Stimulated activated naive CD4-positive, alpha-beta T cell treated with Interleukin-2 at 50 U/mL for 16 hours (primary cell): ENCODE measurements at regions not wholly inside any gene's neighbourhood (a gene's known extent, or its start where the extent isn't known, plus 50 kb on each side); places are given as distances from the start of the nearest gene placed in this dataset.

Experiments used
- DNase-seq: peaks from one replicate; lab custom pipeline; 2025; lab: John Stamatoyannopoulos, UW

DNA sequence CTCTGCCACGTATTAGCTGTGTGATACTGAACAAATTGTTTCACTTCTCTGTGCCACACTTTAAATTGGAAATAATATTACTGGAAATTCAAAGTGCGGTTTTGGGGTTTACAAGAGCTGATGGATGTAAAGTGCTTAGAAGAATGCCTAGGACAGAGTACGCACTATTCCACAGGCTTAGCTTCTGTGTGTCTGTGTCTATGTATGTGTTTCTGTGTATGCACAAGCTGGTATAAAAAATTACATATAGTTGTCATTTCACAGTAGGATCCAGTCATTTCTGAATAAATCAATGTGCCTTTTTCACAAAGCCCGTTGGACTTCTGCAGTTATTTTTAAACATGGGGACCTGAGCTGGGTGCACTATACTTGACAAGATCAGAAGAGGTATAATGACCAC, 370.4 kb downstream of the TUSC7 start:
- no peak for DNase-seq

DNA sequence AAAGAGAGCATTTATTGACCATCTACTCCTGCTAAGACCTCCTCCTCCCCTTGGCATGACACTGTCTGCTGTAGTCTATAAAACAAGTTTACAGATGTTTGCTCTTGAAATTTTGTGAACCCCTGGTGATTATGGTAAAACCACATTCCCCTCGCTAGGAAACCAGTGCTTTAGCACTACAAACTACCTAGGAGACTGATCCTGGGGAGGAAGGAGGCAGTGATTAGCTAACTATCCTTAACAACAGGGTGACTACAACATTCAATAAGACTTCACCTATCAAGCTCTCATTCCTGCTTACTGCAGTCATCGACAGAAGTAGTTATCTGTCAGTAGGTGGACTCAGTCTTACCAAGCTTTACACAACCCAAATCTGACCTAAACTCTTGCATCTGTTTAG, 371.3 kb downstream of the TUSC7 start:
- no peak for DNase-seq

DNA sequence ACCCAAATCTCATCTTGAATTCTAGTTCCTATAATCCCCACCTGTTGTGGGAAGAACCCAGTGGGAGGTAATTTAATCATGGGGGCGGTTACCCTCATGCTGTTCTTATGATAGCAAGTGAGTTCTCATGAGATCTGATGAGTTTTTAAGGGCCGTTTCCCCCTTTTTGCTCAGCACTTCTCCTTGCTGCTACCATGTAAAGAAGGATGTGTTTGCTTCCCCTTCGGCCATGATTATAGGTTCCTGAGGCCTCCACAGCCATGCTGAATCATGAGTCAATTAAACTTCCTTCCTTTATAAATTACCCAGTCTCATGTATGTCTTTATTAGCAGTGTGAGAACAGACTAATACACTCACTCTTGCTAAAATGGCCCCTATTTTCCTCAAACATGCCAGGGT, 374.7 kb downstream of the TUSC7 start:
- no peak for DNase-seq

DNA sequence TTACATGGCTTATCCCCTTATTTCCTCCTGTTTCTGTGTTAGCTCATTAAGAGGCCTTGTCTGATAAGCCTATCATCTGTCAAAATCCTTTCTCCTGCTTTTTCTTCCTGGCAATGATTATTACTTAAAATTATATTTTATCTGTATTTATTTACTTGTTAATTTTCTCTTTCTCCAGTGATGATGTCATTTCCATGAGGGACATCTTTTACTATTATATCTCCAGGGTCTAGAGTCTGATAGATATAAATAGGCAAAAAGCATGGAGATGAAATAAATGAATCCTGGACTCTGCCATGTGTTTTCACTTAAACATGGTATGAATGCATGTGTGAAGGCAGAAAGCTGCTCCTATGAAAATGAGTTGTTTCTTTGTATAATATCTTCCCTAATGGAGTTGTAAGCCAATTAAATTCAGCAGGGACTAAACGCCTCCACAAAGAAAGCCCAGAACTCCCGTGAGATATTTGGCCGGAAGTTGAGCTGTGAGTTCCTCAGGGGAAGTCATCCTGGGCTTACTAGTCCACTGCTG, 375.2 kb downstream of the TUSC7 start:
- DNase-seq, result no peak

DNA sequence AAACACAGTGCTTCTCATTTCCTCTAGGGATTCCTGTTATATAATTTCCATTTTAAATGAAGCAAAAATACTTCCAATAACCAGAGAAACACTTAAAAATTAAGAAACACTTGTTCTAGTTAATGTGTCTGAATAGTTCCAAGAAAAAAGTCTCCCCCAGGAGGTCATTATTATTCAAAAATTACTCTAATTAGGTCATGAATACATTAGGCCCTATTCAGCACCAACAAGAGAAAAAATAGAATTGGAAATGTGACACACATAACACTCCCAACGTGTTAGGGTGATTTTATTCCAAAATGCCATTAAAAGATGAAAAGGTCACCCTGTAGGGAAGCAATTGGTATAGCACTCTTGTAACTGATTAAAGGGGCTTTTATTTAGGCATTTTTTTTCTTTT, 382.1 kb downstream of the TUSC7 start:
- DNase-seq, result no peak

DNA sequence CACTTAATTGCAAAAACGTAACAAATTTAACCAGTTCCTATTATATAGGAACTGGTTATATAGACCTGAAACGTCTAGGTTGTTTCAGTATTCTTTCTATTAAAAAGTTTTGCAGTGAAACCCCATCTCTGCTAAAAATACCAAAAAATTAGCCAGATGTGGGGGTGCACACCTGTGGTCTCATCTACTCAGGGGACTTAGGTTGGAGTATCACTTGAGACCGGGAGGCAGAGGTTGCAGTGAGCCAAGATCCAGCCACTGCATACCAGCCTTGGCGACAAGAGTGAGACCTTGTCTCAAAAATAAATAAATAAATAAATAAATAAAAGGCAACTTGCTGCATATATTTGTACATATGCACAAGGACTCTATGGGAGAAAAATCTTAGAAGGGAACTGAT, 387.0 kb downstream of the TUSC7 start:
- no peak for DNase-seq

DNA sequence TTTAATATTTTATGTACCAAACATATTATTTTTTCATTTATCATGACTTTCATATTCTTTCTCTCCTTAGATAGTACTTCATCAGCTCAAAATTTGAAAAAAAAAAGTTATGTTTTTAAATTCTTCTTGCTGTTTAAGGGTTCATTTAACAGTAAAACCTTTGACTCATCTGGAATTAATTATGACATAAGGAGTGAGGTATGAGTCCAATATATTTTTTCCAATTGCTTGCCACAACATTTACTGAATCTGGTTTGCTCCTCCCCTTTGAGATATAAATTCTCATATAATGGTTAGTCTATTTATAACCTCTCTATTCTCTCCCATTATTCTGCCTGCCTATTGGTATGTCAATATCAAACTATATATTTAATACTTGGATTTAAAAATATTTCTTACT, 387.8 kb downstream of the TUSC7 start:
- DNase-seq, result no peak

DNA sequence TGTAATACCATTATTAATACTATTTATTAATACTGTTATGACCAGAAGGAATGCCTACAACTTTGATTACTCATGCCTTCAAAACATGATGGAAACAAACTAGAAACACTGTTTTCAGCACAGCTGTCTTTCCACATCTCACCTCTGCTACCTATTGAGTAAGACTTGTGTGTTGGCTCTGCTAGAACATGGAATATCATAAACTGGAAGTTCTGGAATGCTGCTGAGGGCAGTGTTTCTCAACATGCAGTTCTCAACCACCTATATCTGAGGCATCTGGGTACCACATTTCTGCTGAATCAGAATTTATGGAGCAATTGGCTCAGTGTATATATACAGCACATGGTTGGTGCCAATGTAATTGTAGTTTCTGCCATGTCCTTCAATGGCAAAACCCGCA, 392.1 kb downstream of the TUSC7 start:
- DNase-seq, result no peak

DNA sequence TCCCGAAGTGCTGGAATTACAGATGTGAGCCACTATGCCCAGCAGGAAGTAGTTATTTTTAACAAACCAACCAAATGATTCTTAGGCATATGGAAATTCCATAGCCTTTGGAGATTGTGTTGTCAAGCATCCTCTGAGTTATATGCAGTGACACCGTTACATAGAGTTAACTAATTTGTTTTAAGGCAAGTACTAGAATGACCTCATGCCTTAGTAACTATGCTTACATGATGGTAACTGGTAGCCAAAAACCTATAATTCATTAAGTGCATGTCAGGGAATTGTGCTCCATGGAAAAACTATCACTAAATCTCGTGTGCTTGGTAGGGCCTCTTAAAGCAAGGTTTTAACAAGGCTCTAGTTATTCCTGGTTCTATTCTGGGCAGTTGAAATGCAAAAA, 392.8 kb downstream of the TUSC7 start:
- no peak for DNase-seq

DNA sequence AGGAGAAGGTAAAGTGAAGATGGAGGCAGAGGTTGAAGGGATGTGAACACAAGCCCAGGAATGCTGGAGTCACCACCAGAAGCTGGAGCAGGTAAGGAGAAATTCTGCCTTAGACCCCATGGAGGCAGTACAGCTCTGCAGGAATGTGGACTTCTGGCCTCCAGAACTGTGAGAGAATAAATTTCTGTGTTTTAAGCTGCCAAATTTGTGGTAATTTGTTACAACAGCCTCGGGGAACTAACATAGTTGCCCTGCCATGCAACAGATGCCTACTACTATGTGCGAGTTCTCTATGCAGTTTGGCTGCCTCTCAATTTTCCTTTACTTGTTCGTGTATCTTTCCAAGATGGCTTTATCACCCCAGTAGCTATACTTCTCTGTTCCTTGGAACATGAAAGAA, 394.1 kb downstream of the TUSC7 start:
- no peak for DNase-seq

DNA sequence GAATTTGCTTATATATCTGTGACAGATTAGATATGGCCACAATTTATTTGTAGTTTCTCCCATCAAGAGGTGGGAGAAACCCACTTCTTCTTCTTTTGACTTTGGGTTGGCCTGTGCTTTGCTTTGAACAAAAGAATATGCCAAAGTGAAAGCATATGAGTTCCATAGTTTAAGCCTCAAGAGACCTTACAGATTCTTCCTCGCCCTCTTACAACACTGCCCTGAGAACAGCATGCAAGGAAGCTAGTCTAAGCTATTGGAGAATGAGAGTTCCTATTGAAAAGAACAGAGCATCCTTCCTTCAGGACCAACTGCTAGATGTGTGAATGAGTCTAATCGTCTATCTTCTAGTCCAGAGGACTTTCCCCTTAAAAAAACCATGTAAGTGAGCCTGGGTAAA, 394.8 kb downstream of the TUSC7 start:
- no peak for DNase-seq

DNA sequence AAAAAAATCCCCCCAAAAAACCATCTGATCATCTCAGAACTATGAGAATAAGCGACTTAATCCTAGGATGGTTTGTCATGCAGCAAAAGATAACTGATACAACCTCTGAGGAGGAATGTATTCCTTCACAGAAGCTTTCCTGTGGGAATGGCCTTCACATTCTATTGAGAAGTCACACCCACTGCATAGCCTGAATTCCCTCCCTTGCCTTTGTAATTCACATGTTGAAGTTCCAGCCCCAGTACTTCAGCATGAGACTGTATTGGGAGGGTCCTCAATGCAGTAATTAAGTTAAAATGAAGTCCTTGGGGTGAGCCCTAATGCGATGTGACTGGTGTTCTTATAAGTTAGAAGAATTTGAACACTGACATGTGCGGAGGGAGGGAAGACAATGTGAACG, 395.2 kb downstream of the TUSC7 start:
- DNase-seq, result no peak

DNA sequence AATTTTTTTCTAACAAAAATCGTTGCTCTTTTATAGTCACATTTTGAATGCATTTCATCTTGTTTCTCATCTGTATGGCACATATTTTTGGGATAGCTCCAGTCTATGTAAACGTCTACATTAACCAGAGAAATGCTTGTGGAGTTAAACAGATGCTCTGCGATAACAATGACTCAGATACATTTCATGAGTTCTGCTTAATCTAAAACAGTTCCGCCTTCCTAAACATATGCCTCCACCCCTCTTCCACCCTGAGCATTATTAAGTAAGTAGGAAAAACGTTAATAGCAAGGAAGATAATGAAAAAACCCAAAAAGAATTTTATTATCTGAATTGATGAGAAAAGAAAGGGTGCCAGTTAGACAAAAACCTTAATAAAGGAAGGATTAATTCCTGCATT, 396.1 kb downstream of the TUSC7 start:
- no peak for DNase-seq

DNA sequence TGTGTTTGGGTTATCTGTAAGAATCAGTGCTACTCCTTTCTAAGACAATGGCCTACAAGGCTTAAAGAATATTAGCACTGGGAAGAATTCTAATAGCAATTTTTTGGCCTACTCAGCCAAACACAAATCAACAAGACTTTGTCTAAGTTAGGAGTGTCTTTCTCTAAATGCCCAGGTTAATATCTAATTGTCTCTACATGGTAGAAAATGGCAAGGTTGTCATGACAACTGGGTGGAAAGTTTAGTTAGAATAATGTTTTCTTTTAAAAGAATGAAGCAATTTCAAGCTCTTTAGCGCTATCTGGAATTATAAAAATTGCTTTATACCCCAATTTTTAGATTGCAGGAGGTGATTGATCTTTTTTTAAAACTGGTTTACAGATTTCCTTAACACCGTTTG, 396.8 kb downstream of the TUSC7 start:
- DNase-seq, result no peak

DNA sequence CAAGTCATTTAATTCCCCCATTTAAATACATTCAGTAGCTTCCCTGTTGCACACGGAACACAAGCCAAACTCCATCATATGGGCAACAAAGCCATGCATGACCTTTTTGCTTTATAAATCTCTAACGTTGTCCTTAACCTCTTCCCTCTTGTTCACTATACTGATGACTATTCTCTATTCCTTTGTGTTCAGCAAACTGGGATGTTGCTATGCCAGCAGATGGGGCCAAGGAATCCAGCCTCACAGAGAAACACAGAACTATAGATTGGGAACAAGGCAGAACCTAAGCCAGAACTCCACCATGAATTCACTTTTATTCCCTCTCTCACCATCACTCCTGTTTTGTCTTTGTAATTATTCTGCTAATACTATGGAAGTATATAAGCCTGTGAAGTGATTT, 398.4 kb downstream of the TUSC7 start:
- DNase-seq, result no peak

DNA sequence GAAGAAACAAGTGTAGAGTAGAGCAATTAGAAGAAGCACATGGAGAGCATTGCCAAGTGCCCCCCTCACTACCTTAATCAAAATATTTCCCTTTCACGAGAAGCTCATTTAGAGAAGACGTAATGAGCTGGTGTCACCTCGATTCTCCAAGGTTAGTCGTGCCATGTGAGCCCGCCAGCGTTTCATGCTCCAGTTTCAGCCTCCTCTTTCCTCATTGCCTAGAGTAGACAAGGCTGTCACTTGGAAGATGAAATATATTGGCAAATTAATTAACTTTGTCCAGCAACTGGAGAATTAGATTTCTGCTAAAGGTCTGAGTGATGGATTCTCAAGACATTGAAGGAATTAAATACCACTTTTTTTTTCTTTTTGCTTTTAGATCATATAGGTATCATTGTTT, 399.6 kb downstream of the TUSC7 start:
- no peak for DNase-seq

DNA sequence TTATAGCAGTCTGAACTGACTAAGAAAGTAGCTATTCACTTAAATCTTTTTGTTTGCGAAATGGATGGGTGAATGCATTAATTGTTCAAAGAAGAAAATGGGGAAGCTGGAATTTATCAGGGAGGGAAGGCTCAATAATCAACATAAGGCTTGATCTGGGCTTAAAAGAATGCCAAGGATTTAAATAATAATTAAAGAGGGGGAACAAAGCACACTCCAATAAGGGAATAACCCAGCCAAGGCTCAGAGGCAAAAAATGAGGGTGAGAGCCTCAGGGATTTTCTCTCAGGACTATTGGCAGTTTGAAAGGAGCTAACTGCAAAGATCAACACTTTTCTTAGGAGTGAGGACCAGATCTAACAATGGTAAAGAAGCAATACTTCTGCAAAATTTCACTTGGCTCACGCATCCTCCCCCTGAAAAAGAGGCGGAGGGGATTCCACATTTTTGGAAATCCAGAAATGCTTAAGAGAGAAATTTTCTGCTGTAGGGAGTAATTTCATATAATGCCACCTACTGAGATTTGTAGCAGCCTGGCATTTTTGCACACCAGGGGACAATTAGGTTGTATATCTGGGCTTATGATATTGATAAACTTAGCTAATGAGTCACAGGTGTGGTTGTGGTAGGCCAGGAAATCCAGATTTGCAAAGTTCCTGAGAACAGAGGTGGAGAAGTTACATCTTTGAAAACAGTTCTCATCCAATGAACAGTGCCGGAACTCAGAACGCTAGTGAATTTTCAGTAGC, 405.1 kb downstream of the TUSC7 start:
- DNase-seq, result no peak

DNA sequence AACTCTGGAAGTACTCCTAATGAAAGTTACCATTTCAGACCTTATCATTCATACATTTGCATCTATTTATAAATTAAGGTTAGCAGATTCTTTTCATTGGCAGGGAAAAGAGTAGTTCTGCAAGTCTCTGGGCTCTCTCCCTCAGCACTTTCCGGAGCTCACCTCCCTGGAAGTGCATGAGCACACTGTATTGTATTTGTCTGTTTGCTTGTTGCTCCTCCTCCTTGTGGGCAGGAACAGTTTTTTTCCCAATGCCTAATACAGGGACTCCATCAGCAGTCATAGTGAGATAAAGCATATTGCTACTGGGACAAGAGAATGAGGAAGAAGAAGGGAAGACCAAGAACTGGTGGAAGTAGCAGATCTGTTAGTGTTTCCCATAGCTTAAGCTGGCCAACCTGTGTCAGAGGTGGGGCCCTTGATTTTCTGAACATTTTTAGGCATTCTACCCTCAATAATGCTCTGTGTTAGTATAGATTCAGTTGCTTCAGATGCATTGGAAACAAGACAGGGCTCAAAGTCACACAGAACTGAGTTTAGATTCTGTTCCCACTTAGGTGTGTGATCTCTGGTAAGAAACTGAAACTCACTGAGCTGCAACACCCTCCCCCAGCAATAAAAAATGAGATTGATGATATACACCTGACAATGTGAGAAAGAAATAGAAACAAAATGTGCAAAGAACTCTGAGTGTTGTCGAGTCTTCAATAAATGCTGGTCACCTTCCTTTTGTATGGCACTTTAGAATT, 407.8 kb downstream of the TUSC7 start:
- no peak for DNase-seq

DNA sequence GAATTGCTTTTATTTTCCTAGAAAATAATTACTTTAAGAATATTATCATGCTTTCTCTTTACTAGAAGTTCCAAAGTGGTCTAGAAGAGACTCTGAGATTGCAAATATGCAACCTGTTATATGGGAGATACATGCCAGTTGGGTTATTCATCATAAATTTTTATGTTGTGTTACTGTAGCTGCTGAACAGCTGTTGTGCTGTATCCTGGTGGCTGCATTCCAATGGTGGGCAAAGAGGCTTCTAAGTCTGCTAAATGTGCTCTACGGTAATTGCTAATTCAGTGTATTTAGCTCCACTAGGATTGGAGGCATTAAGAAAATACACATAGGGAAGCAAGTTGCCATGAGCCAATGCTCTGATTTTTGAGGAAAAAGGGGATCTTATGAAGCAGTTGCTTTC, 409.0 kb downstream of the TUSC7 start:
- no peak for DNase-seq

DNA sequence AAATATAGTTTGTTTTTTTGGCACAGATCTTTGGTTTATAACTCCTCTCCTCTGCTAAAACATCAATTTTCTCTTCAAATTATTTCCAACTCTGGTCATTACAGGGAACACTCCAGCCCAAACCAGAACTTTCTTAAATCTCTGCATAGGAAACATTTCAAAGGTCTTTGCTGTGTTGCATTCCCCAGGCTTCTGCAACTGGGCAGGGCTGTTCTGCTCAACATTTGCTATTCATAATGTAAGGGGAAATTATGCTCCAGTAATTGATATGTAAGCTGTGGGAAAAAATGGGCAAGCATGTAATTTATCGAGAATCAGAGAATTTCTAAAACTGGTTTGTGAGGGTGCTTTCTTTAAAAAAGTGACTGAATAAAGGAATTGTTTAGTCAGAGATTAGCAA, 410.4 kb downstream of the TUSC7 start:
- DNase-seq, result no peak

DNA sequence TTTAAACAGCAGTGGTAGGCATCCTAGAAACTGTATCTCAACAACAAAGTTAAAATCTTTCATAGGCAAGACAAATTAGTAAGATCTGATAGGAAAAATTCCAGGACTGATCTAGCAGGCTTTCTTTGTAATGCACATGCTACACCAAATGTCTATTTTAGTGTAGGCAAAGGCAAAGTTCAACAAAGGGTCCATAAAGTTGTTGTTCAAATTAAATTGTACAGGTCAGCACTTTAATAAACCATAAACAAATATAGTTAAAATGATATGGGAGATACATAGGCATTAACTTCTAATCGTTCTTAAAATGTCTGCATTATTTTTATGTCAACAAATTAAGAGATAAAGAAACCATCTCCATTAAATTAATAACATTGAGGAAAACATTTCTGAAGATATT, 413.0 kb downstream of the TUSC7 start:
- no peak for DNase-seq

DNA sequence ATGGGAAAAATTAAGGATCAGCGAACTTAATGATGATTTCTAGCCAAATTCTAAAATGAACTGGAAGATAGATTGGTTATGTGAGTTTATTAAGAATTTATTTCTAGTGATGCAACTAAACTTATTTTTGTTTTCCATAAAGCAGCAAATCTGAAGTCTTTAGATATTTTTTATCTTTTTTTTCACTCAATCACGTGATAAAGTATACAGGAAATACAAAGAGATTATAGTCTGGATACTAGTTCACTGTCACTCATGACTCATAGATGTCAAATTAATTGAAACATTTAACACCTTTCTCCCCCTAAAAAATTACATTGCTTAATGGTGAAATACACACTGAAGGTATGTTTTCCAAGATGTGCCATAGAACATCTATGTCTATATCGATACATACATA, 416.9 kb downstream of the TUSC7 start:
- DNase-seq, result no peak

DNA sequence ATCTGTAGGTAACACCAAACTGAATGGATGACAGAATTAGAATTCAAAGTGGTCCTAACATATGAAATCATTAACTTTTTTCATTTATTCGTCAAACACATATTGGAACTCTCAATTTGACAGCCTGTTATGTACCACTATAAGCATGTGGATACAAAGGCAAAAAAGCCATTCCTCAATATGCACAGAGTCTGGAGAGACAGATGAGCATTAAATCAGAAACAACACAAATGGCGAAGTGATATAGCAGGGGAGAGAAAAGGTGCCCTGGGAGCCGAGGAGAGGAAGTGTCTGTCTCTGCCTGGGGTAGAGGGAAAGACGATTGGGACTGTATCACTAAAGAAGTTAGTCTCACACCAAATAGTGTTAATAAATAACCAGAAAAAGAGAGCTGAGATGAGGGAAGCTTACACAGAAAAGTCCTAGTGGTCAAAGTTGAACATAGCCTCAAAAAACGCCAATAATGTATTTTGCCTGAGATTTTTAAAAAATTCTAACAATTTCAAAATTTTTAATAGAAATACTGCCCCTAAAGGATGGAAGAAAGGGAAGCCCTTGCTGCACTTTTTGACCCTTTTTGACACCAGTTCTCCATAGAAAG, 417.5 kb downstream of the TUSC7 start:
- DNase-seq, result no peak
